Stomach (tissue), 8 donors: ENCODE measurements at regions not wholly inside any gene's neighbourhood (a gene's known extent, or its start where the extent isn't known, plus 50 kb on each side); places are given as distances from the start of the nearest gene placed in this dataset.

Experiments used
- DNase-seq, 2 donors: peaks; one replicate each; pipeline versions ENCODE4 v3.0.0 to v3.0.0-alpha.2; 2013 to 2019
- H3K27ac ChIP-seq, 5 donors: fragments of 200-600 bp in 4 of 5; sonication (generic) in 4 of 5; one replicate each; pipeline ENCODE4 v1.5.1; 2013 to 2019; ENCODE audit warnings: mild to moderate bottlenecking in 1 of 5, moderate library complexity in 1 of 5
- H3K27me3 ChIP-seq, 3 donors: fragments of 200-600 bp; sonication (generic); one replicate each; pipeline ENCODE4 v1.5.1; 2017 to 2019; ENCODE audit warnings: mixed run types in 1 of 3
- H3K36me3 ChIP-seq, 4 donors: fragments of 200-600 bp; sonication (generic); 1 replicate in 3 of 4; 2 replicates in 1 of 4; pipeline ENCODE4 v1.5.1; 2016 to 2019
- H3K4me1 ChIP-seq, 4 donors: fragments of 200-600 bp; sonication (generic); one replicate each; pipeline ENCODE4 v1.5.1; 2016 to 2019
- H3K4me3 ChIP-seq, 4 donors: fragments of 200-600 bp; sonication (generic) in 3 of 4; one replicate each; pipeline ENCODE4 v1.5.1; 2016 to 2019; ENCODE audit warnings: mild to moderate bottlenecking in 1 of 4
- H3K9me3 ChIP-seq, 4 donors: fragments of 200-600 bp; sonication (generic); one replicate each; pipeline ENCODE4 v1.5.1; 2016 to 2019
- EP300 ChIP-seq: sonication (generic); formaldehyde crosslinking; IDR thresholded peaks from one replicate; pipeline ENCODE4 v1.6.1; 2017; ENCODE audit warnings: antibody characterized with exemption
- POLR2A ChIP-seq, 4 donors: fragments of 450-650 bp; IDR thresholded peaks; one replicate each; pipeline ENCODE4 v1.6.1; 2016; ENCODE audit warnings: antibody characterized with exemption in 4 of 4, control low read depth in 2 of 4, mild to moderate bottlenecking in 1 of 4, moderate library complexity in 1 of 4
- POLR2AphosphoS5 ChIP-seq, 3 donors: sonication (generic); formaldehyde crosslinking; IDR thresholded peaks; one replicate each; pipeline ENCODE4 v1.6.1; 2016; ENCODE audit warnings: antibody characterized with exemption in 3 of 3
- WGBS, 5 donors: extraction: QIAGEN DNeasy Blood & Tissue Kit in 3 of 5; methylation state at CpG; one replicate each; pipeline versions ENCODE4 v1.1.5 to v1.1.7; 2013 to 2018; 5-methylcytosine and 5-hydroxymethylcytosine counted together
- intact Hi-C: fragments of 100-400 bp; cut with DNase I; formaldehyde crosslinking; loops from one replicate; pipeline ENCODE4 v1.15.1; 2023; ENCODE audit warnings: low total_unique reads
- TF ChIP-seq, protein P1 (sequence below), 7 experiments: fragments of 450-650 bp in 4 of 7; fragments of 200-600 bp in 3 of 7; sonication (generic) in 3 of 7; IDR thresholded peaks; one replicate each; pipeline ENCODE4 v1.5.1; 2016 to 2019; ENCODE audit warnings: antibody characterized with exemption in 7 of 7, control low read depth in 2 of 7, mild to moderate bottlenecking in 1 of 7
- donor health status: healthy with polysubstance abuse.
- donor health status: Bipolar disorder and iron deficiency.
- donor health status: healthy.

- WGBS, 5 donors = 71 to 86% (median 76%) methylated on average over 2 of the region's 2 CpGs
- H3K27me3 ChIP-seq = peaks cover 0 to 26% (median under 1%) of the 10 kb centered on the region in 3 donors
- intact Hi-C loops = no loop called here
- H3K4me3 ChIP-seq = no peak overlapping the region
- H3K27ac ChIP-seq = no peak overlapping the region
- DNase-seq = no peak
- peaks cover 5 to 12% (median 8%) of the 10 kb centered on the region in 4 donors for H3K4me1 ChIP-seq
- H3K36me3 ChIP-seq = no peaks in the 10 kb centered on the region
- TF ChIP-seq POLR2AphosphoS5 (IDR thresholded peaks at IDR 0.05) = no peak
- TF ChIP-seq POLR2A (IDR thresholded peaks at IDR 0.05) = no peak
- TF ChIP-seq EP300 = no peak
- TF ChIP-seq, protein P1, sequence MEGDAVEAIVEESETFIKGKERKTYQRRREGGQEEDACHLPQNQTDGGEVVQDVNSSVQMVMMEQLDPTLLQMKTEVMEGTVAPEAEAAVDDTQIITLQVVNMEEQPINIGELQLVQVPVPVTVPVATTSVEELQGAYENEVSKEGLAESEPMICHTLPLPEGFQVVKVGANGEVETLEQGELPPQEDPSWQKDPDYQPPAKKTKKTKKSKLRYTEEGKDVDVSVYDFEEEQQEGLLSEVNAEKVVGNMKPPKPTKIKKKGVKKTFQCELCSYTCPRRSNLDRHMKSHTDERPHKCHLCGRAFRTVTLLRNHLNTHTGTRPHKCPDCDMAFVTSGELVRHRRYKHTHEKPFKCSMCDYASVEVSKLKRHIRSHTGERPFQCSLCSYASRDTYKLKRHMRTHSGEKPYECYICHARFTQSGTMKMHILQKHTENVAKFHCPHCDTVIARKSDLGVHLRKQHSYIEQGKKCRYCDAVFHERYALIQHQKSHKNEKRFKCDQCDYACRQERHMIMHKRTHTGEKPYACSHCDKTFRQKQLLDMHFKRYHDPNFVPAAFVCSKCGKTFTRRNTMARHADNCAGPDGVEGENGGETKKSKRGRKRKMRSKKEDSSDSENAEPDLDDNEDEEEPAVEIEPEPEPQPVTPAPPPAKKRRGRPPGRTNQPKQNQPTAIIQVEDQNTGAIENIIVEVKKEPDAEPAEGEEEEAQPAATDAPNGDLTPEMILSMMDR (IDR thresholded peaks at IDR 0.05) = no peak
- no peaks in the 10 kb centered on the region for H3K9me3 ChIP-seq
Measured at GRCh38 chr12:107900588-107900987, 126.1 kb downstream of the ASCL4 start.

- Histone ChIP-seq H3K9me3 (no peaks in the 10 kb centered on the region), H3K36me3 (no peaks in the 10 kb centered on the region), H3K4me3 (peak overlapping the region; percentile 33 to 48 (median 36)), H3K27me3 (peaks cover 0 to 50% (median 24%) of the 10 kb centered on the region in 3 donors), H3K4me1 (peaks cover 5 to 12% (median 8%) of the 10 kb centered on the region in 4 donors), H3K27ac (no peak overlapping the region)
- TF ChIP-seq POLR2AphosphoS5 (IDR thresholded peaks at IDR 0.05) (no peak), EP300 (no peak), POLR2A (IDR thresholded peaks at IDR 0.05) (no peak)
- TF ChIP-seq, protein P1 (IDR thresholded peaks at IDR 0.05) = no peak
- intact Hi-C loops = no loop called here
- 2 to 11% (median 2%) methylated on average over 16 to 46 of the region's 46 CpGs for WGBS, 5 donors
- DNase-seq = peak; percentile 76 to 84
Measured at GRCh38 chr12:107903341-107904061, 129.0 kb downstream of the ASCL4 start.

DNA sequence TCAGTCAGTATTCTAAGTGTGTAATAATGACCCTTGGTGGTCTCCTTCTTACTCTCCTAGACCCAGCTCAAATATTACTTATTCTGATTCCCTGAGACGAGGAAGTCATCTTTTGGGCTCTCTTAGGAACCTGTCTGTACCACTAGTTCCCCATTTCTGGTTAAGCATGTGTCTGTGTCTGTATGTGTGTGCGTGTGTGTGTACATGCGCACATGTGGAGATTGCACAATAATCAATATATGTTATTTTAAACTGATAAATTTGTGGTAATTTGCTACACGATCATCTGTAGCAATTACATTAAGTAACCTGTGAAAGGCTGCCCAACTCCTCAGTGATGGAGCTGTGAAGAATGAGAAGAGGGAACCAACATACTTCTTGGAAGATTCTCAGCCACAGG, 132.2 kb downstream of the ASCL4 start:
- intact Hi-C loops = no loop called here
- 62 to 68% (median 67%) methylated on average over 4 of the region's 4 CpGs for WGBS, 5 donors
- TF ChIP-seq POLR2AphosphoS5 (IDR thresholded peaks at IDR 0.05) = no peak
- no peak for TF ChIP-seq POLR2A (IDR thresholded peaks at IDR 0.05)
- TF ChIP-seq EP300 = no peak
- TF ChIP-seq, protein P1 (IDR thresholded peaks at IDR 0.05) = no peak

GRCh38 chr12:107912421-107913004, 138.0 kb downstream of the ASCL4 start:
- Histone ChIP-seq H3K27ac (no peak overlapping the region), H3K4me3 (peak overlapping the region in 2 of 4 donors; percentile 31 to 32), H3K36me3 (no peaks in the 10 kb centered on the region), H3K4me1 (peaks cover 0 to 9% (median 7%) of the 10 kb centered on the region in 4 donors), H3K9me3 (no peaks in the 10 kb centered on the region), H3K27me3 (peaks cover 0 to 88% (median 24%) of the 10 kb centered on the region in 3 donors)
- DNase-seq = peak; percentile 27 to 40
- intact Hi-C loops = no loop called here
- TF ChIP-seq POLR2A (IDR thresholded peaks at IDR 0.05) (no peak), POLR2AphosphoS5 (IDR thresholded peaks at IDR 0.05) (no peak), EP300 (no peak)
- TF ChIP-seq, protein P1 (IDR thresholded peaks at IDR 0.05) = peak in 3 of 7 experiments; percentile 19 to 39 (median 20)
- 1 to 6% (median 5%) methylated on average over 15 to 22 of the region's 22 CpGs for WGBS, 5 donors

More for the DNA sequence above, 132.2 kb downstream of the ASCL4 start:
- DNase-seq = no peak
- Histone ChIP-seq H3K27ac (no peak overlapping the region), H3K27me3 (peaks cover 0 to 82% (median 28%) of the 10 kb centered on the region in 3 donors), H3K4me3 (no peak overlapping the region), H3K4me1 (peaks cover 5 to 12% (median 8%) of the 10 kb centered on the region in 4 donors), H3K36me3 (no peaks in the 10 kb centered on the region), H3K9me3 (no peaks in the 10 kb centered on the region)
